ENCODE measurements at regions not wholly inside any gene's neighbourhood (a gene's known extent, or its start where the extent isn't known, plus 50 kb on each side); places are given as distances from the start of the nearest gene placed in this dataset.

- Histone ChIP-seq H3K27ac (ENCODE audit: control insufficient read depth, insufficient read depth, low read length) (no peak overlapping the region), H3K4me2 (ENCODE audit: control insufficient read depth, extremely low read depth, insufficient read depth, low read depth, low read length) (no peak overlapping the region), H3K9me3 (ENCODE audit: control insufficient read depth, low read depth, low read length) (no peaks in the 10 kb centered on the region), H3K79me2 (ENCODE audit: control insufficient read depth, insufficient read depth, low read length) (no peaks in the 10 kb centered on the region), H3K4me3 (ENCODE audit: control insufficient read depth in 2 of 3, extremely low read depth in 1 of 3, insufficient read depth in 2 of 3, low read depth in 1 of 3, low read length in 3 of 3) (no peak overlapping the region), H3K4me1 (ENCODE audit: control insufficient read depth, extremely low read depth, insufficient read depth, low read length) (no peaks in the 10 kb centered on the region), H4K20me1 (ENCODE audit: control insufficient read depth, extremely low read depth, insufficient read depth, low read length) (no peaks in the 10 kb centered on the region), H3K9ac (ENCODE audit: control insufficient read depth, extremely low read depth, insufficient read depth, low read length) (no peak overlapping the region), H3K27me3 (ENCODE audit: control insufficient read depth, extremely low read depth, insufficient read depth, low read length) (no peaks in the 10 kb centered on the region), H3K9me1 (ENCODE audit: control insufficient read depth, extremely low read depth, insufficient read depth, low read length) (no peaks in the 10 kb centered on the region), H2AFZ (ENCODE audit: control insufficient read depth, low read length) (no peak overlapping the region), H3K36me3 (ENCODE audit: control insufficient read depth in 2 of 2, extremely low read depth in 1 of 2, insufficient read depth in 2 of 2, low read length in 2 of 2) (no peaks in the 10 kb centered on the region)
- dilution Hi-C loops (cut with MboI; ENCODE audit: extremely low pct_ligation_motif_present, low sequenced_read_pairs) = no loop called here
- no peak for DNase-seq (ENCODE audit: low read depth, low spot score)
- FAIRE-seq = no peak
- no peak for TF ChIP-seq CTCF (optimal IDR thresholded peaks at IDR 0.05 in 1 of 3, IDR thresholded peaks at IDR 0.05 in 1 of 3, conservative IDR thresholded peaks at IDR 0.05 in 1 of 3; ENCODE audit: extremely low read depth in 1 of 3, insufficient read depth in 2 of 3, low read length in 3 of 3)
- TF ChIP-seq EZH2 (IDR thresholded peaks at IDR 0.05; ENCODE audit: low read length) = no peak
These were observed 376.4 kb upstream of the GBE1 start for GRCh38 chr3:82137861-82138260.

GRCh38 chr3:82137050-82137449, 375.6 kb upstream of the GBE1 start:
- H4K20me1 ChIP-seq (ENCODE audit: control insufficient read depth, extremely low read depth, insufficient read depth, low read length) = no peaks in the 10 kb centered on the region
- TF ChIP-seq CTCF (optimal IDR thresholded peaks at IDR 0.05 in 1 of 3, IDR thresholded peaks at IDR 0.05 in 1 of 3, conservative IDR thresholded peaks at IDR 0.05 in 1 of 3; ENCODE audit: extremely low read depth in 1 of 3, insufficient read depth in 2 of 3, low read length in 3 of 3) (no peak), EZH2 (IDR thresholded peaks at IDR 0.05; ENCODE audit: low read length) (no peak)
- H3K9me3 ChIP-seq (ENCODE audit: control insufficient read depth, low read depth, low read length) = no peaks in the 10 kb centered on the region
- FAIRE-seq (no peak), DNase-seq (ENCODE audit: low read depth, low spot score) (no peak)
- H3K36me3 ChIP-seq (ENCODE audit: control insufficient read depth in 2 of 2, extremely low read depth in 1 of 2, insufficient read depth in 2 of 2, low read length in 2 of 2) = no peaks in the 10 kb centered on the region
- no peaks in the 10 kb centered on the region for H3K4me1 ChIP-seq (ENCODE audit: control insufficient read depth, extremely low read depth, insufficient read depth, low read length)
- H3K27me3 ChIP-seq (ENCODE audit: control insufficient read depth, extremely low read depth, insufficient read depth, low read length) = no peaks in the 10 kb centered on the region
- no peaks in the 10 kb centered on the region for H3K79me2 ChIP-seq (ENCODE audit: control insufficient read depth, insufficient read depth, low read length)
- dilution Hi-C loops (cut with MboI; ENCODE audit: extremely low pct_ligation_motif_present, low sequenced_read_pairs) = no loop called here
- no peak overlapping the region for H3K27ac ChIP-seq (ENCODE audit: control insufficient read depth, insufficient read depth, low read length)
- no peak overlapping the region for H2AFZ ChIP-seq (ENCODE audit: control insufficient read depth, low read length)
- H3K9me1 ChIP-seq (ENCODE audit: control insufficient read depth, extremely low read depth, insufficient read depth, low read length) = no peaks in the 10 kb centered on the region
- no peak overlapping the region for H3K9ac ChIP-seq (ENCODE audit: control insufficient read depth, extremely low read depth, insufficient read depth, low read length)
- no peak overlapping the region for H3K4me3 ChIP-seq (ENCODE audit: control insufficient read depth in 2 of 3, extremely low read depth in 1 of 3, insufficient read depth in 2 of 3, low read depth in 1 of 3, low read length in 3 of 3)
- H3K4me2 ChIP-seq (ENCODE audit: control insufficient read depth, extremely low read depth, insufficient read depth, low read depth, low read length) = no peak overlapping the region

All from keratinocyte (primary cell).